GM23248 (cell line): ENCODE measurements at regions not wholly inside any gene's neighbourhood (a gene's known extent, or its start where the extent isn't known, plus 50 kb on each side); places are given as distances from the start of the nearest gene placed in this dataset.

Experiments used
- DNase-seq: peaks from one replicate; pipeline ENCODE4 v3.0.0-alpha.2; 2015
- H2AFZ ChIP-seq: fragments of 200-600 bp; sonication (generic); 2 replicates; pipeline ENCODE4 v1.6.1; 2016; ENCODE audit warnings: antibody characterized with exemption
- H3F3A ChIP-seq: fragments of 200-600 bp; sonication (generic); 2 replicates; pipeline ENCODE4 v1.6.1; 2016; ENCODE audit warnings: mild to moderate bottlenecking, antibody characterized with exemption, mixed run types; ENCODE audit not compliant: insufficient read depth
- H3K27ac ChIP-seq: fragments of 200-600 bp; sonication (generic); 2 replicates; pipeline ENCODE4 v1.5.1; 2016; ENCODE audit warnings: mild to moderate bottlenecking
- H3K27me3 ChIP-seq: fragments of 200-600 bp; sonication (generic); replicated peaks from 2 replicates; pipeline ENCODE4 v1.6.1; 2016; ENCODE audit warnings: mild to moderate bottlenecking; ENCODE audit not compliant: insufficient read depth
- H3K36me3 ChIP-seq: fragments of 200-600 bp; sonication (generic); 2 replicates; pipeline ENCODE4 v1.6.1; 2016; ENCODE audit warnings: low read depth, mild to moderate bottlenecking
- H3K4me1 ChIP-seq: fragments of 200-600 bp; sonication (generic); 2 replicates; pipeline ENCODE4 v1.6.1; 2016; ENCODE audit warnings: mild to moderate bottlenecking; ENCODE audit not compliant: insufficient read depth
- H3K4me2 ChIP-seq: fragments of 200-600 bp; sonication (generic); one replicate; pipeline ENCODE4 v1.6.1; 2016; ENCODE audit warnings: mild to moderate bottlenecking; ENCODE audit not compliant: unreplicated experiment
- H3K4me3 ChIP-seq: fragments of 200-600 bp; sonication (generic); 2 replicates; pipeline ENCODE4 v1.5.1; 2016; ENCODE audit warnings: mild to moderate bottlenecking
- H3K79me2 ChIP-seq: fragments of 200-600 bp; sonication (generic); 2 replicates; pipeline ENCODE4 v1.6.1; 2016; ENCODE audit warnings: mild to moderate bottlenecking; ENCODE audit not compliant: insufficient read depth
- H3K9ac ChIP-seq: fragments of 200-600 bp; sonication (generic); 2 replicates; pipeline ENCODE4 v1.6.1; 2016; ENCODE audit warnings: mild to moderate bottlenecking
- H3K9me2 ChIP-seq: fragments of 200-600 bp; sonication (generic); 2 replicates; pipeline ENCODE4 v1.6.1; 2016; ENCODE audit warnings: mixed run types, mild to moderate bottlenecking, moderate library complexity; ENCODE audit not compliant: insufficient read depth
- H3K9me3 ChIP-seq: fragments of 200-600 bp; sonication (generic); one replicate; pipeline ENCODE4 v1.6.1; 2017; ENCODE audit warnings: low read depth
- H4K20me1 ChIP-seq: fragments of 200-600 bp; sonication (generic); 2 replicates; pipeline ENCODE4 v1.6.0; 2016; ENCODE audit not compliant: insufficient read depth
- EZH2 ChIP-seq: fragments of 200-600 bp; sonication (generic); IDR thresholded peaks from 2 replicates; pipeline ENCODE4 v1.6.1; 2018; ENCODE audit warnings: antibody characterized with exemption, mild to moderate bottlenecking; ENCODE audit not compliant: insufficient read depth, poor library complexity, severe bottlenecking
- EZH2phosphoT487 ChIP-seq: fragments of 200-600 bp; sonication (generic); IDR thresholded peaks from 2 replicates; pipeline ENCODE4 v1.6.1; 2018; ENCODE audit warnings: antibody characterized with exemption, moderate library complexity, mild to moderate bottlenecking, low read depth; ENCODE audit not compliant: insufficient read depth
- WGBS, 2 experiments: methylation state at CpG; one replicate each; pipeline ENCODE4 v1.1.6; 2015 to 2017; ENCODE audit warnings: low lambda C conversion rate in 2 of 2, low coverage in 1 of 2; ENCODE audit errors: missing lambda C conversion rate in 2 of 2; 5-methylcytosine and 5-hydroxymethylcytosine counted together
- in situ Hi-C: fragments of 300-500 bp; cut with MboI; formaldehyde crosslinking; loops from 2 replicates; pipeline ENCODE4 v1.15.0; 2020

GRCh38 chr2:236719192-236719635, 149.6 kb downstream of the ACKR3 start:
- no peaks in the 10 kb centered on the region for H3K9me2 ChIP-seq
- no peak overlapping the region for H3K4me2 ChIP-seq
- TF ChIP-seq EZH2: no peak
- TF ChIP-seq EZH2phosphoT487: no peak
- 89 to 90% methylated on average over 9 of the region's 9 CpGs for WGBS, 2 experiments
- no peak overlapping the region for H3K27ac ChIP-seq
- no peaks in the 10 kb centered on the region for H3K79me2 ChIP-seq
- H3K9ac ChIP-seq: no peak overlapping the region
- no peaks in the 10 kb centered on the region for H4K20me1 ChIP-seq
- H3K9me3 ChIP-seq: no peaks in the 10 kb centered on the region
- H3K27me3 ChIP-seq: peaks cover 7% of the 10 kb centered on the region; the same call in 1 of the 2 replicates
- no peaks in the 10 kb centered on the region for H3K4me1 ChIP-seq
- in situ Hi-C loops: no loop called here
- no peak overlapping the region for H3K4me3 ChIP-seq
- H2AFZ ChIP-seq: no peak overlapping the region
- DNase-seq: no peak
- no peaks in the 10 kb centered on the region for H3F3A ChIP-seq
- H3K36me3 ChIP-seq: no peaks in the 10 kb centered on the region

- TF ChIP-seq EZH2: no peak
- TF ChIP-seq EZH2phosphoT487: no peak
- Histone ChIP-seq H3K36me3 (no peaks in the 10 kb centered on the region), H3K9me2 (no peaks in the 10 kb centered on the region), H3K27ac (no peak overlapping the region), H4K20me1 (no peaks in the 10 kb centered on the region), H3K4me3 (no peak overlapping the region), H3K79me2 (no peaks in the 10 kb centered on the region), H3K9ac (no peak overlapping the region), H3F3A (no peaks in the 10 kb centered on the region), H3K4me1 (no peaks in the 10 kb centered on the region), H3K4me2 (no peak overlapping the region), H3K27me3 (peaks cover 4% of the 10 kb centered on the region; the same call in 1 of the 2 replicates), H3K9me3 (no peaks in the 10 kb centered on the region), H2AFZ (no peak overlapping the region)
- no peak for DNase-seq
- in situ Hi-C loops: no loop called here
- 84 to 86% methylated on average over 15 of the region's 15 CpGs for WGBS, 2 experiments
Observed at GRCh38 chr2:236720974-236721540, 151.4 kb downstream of the ACKR3 start.

DNA sequence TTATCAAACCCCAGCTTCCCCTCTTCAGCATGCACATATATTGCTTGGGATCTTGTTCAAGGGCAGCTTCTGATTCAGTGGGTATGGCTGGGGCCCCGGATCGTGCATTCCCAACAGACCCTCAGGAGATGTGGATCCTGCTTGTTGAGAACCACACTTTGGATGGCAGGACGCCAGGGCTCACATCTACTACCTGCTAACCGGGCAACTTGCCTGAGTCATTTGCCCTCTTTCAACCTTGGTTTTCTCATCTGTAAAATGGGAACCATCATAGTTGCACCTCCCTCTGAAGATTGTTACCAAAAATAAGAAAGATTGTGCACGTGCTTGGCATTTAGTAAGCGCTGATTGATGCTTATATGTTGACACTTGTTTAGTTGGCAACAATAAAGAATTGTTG, 154.6 kb downstream of the ACKR3 start:
- 80 to 86% methylated on average over 6 of the region's 6 CpGs for WGBS, 2 experiments
- H3K9me3 ChIP-seq: no peaks in the 10 kb centered on the region
- H3K4me1 ChIP-seq: no peaks in the 10 kb centered on the region
- H2AFZ ChIP-seq: no peak overlapping the region
- in situ Hi-C loops: no loop called here
- no peak for DNase-seq
- no peak overlapping the region for H3K4me3 ChIP-seq
- no peaks in the 10 kb centered on the region for H3K9me2 ChIP-seq
- no peaks in the 10 kb centered on the region for H3K36me3 ChIP-seq
- H3K4me2 ChIP-seq: no peak overlapping the region
- no peak overlapping the region for H3K27ac ChIP-seq
- H3K9ac ChIP-seq: no peak overlapping the region
- no peak for TF ChIP-seq EZH2phosphoT487
- no peak for TF ChIP-seq EZH2
- H3F3A ChIP-seq: no peaks in the 10 kb centered on the region
- H4K20me1 ChIP-seq: no peaks in the 10 kb centered on the region
- H3K27me3 ChIP-seq: no peaks in the 10 kb centered on the region
- no peaks in the 10 kb centered on the region for H3K79me2 ChIP-seq

DNA sequence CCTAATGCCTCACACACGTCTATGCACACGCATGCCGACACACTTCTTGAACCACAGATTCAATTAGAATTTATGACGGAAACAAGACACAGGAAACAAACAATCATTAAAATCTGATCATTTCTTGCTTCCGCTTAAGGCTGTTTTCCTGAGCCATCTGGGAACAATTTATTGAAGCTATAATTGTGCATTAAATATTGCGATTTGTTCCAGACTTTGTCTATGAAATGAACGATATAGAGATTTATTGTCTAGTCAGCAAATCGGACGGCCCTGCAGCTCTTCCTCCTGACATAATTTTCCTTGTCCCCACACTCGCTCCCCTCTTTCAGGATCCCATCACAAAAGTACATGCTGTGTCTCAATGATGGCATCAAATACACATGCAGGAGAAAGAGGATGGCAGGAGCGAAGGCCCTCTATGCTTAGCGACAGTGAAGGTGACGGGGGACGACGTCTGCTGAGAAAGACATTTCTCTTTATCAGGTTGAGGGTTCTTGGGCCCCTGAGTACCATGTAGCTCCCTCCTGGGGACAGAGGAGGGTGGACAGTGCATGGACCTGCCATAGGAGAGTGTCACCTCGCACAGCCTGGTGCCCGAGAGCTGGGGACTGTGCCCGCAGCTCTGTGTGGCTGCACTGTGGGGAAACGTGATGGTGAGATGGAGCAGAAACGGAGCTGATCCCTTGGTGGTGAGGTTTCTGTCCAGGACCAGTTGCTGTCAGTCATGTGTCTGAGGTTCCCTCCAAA, 157.3 kb downstream of the ACKR3 start:
- H3K36me3 ChIP-seq: no peaks in the 10 kb centered on the region
- no peaks in the 10 kb centered on the region for H3F3A ChIP-seq
- no peaks in the 10 kb centered on the region for H3K9me2 ChIP-seq
- H3K79me2 ChIP-seq: no peaks in the 10 kb centered on the region
- no peak overlapping the region for H3K4me3 ChIP-seq
- H3K4me2 ChIP-seq: no peak overlapping the region
- no peaks in the 10 kb centered on the region for H4K20me1 ChIP-seq
- WGBS, 2 experiments: 84% methylated on average over 20 of the region's 20 CpGs
- no peak overlapping the region for H3K9ac ChIP-seq
- H2AFZ ChIP-seq: no peak overlapping the region
- DNase-seq: no peak
- TF ChIP-seq EZH2 (no peak), EZH2phosphoT487 (no peak)
- in situ Hi-C loops: no loop called here
- H3K27me3 ChIP-seq: no peaks in the 10 kb centered on the region
- H3K27ac ChIP-seq: no peak overlapping the region
- H3K9me3 ChIP-seq: no peaks in the 10 kb centered on the region
- peaks cover 4% of the 10 kb centered on the region for H3K4me1 ChIP-seq
